ENCODE measurements at regions not wholly inside any gene's neighbourhood (a gene's known extent, or its start where the extent isn't known, plus 50 kb on each side); places are given as distances from the start of the nearest gene placed in this dataset.

DNA sequence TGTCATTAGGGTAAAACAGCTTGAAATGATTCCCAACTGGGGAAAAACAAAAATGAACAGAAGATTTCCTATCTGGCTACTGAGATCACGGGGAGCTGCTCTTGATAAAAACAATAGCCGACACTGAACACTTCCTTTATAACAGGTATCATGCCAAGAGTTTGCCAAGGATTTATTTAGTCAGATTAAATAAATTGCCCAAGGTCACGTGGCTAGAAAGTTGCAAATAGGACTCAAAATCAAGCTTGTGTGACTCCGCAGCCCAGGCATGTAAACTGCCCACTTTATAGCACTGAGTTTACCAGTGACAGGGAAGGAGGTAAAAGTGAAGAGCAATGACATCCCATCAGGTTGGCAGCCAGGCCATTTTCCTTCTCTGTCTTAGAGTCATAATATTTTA lies 120.7 kb upstream of the ZNF618 start:
- TF ChIP-seq, protein P1, sequence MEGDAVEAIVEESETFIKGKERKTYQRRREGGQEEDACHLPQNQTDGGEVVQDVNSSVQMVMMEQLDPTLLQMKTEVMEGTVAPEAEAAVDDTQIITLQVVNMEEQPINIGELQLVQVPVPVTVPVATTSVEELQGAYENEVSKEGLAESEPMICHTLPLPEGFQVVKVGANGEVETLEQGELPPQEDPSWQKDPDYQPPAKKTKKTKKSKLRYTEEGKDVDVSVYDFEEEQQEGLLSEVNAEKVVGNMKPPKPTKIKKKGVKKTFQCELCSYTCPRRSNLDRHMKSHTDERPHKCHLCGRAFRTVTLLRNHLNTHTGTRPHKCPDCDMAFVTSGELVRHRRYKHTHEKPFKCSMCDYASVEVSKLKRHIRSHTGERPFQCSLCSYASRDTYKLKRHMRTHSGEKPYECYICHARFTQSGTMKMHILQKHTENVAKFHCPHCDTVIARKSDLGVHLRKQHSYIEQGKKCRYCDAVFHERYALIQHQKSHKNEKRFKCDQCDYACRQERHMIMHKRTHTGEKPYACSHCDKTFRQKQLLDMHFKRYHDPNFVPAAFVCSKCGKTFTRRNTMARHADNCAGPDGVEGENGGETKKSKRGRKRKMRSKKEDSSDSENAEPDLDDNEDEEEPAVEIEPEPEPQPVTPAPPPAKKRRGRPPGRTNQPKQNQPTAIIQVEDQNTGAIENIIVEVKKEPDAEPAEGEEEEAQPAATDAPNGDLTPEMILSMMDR (IDR thresholded peaks at IDR 0.05 in 8 of 11, conservative IDR thresholded peaks at IDR 0.05 in 3 of 11), result no peak
- TF ChIP-seq POLR2A (IDR thresholded peaks at IDR 0.05) (no peak), POLR2AphosphoS5 (IDR thresholded peaks at IDR 0.05) (no peak)

Measured in spleen (tissue), 7 donors.